GM13976 (cell line): ENCODE measurements at regions not wholly inside any gene's neighbourhood (a gene's known extent, or its start where the extent isn't known, plus 50 kb on each side); places are given as distances from the start of the nearest gene placed in this dataset.

ENCODE experiments used
- DNase-seq: peaks from one replicate; pipeline ENCODE4 v3.0.0; 2012; ENCODE audit warnings: low spot score
- CTCF ChIP-seq: IDR thresholded peaks from 2 replicates; pipeline ENCODE4 v1.5.1; 2012; ENCODE audit warnings: borderline replicate concordance, mild to moderate bottlenecking; ENCODE audit not compliant: insufficient read depth; ENCODE audit errors: extremely low read depth, missing control alignments, control extremely low read depth
- in situ Hi-C: fragments of 300-500 bp; cut with MboI; formaldehyde crosslinking; loops from one replicate; pipeline ENCODE4 v1.12.0; 2022; ENCODE audit warnings: low sequenced_read_pairs, mixed read lengths, inconsistent platforms; ENCODE audit not compliant: unreplicated experiment

GRCh38 chr2:34105006-34105767, 506.1 kb upstream of the FAM98A start:
- no peak for DNase-seq
- in situ Hi-C loops, result no loop called here
- no peak for TF ChIP-seq CTCF

- TF ChIP-seq CTCF, result no peak
- in situ Hi-C loops, result no loop called here
- no peak for DNase-seq
Measured at GRCh38 chr2:34104601-34105000, 505.5 kb upstream of the FAM98A start.

- DNase-seq, result no peak
- no peak for TF ChIP-seq CTCF
- in situ Hi-C loops, result no loop called here
Measured at GRCh38 chr2:34103437-34103836, 504.3 kb upstream of the FAM98A start.

- in situ Hi-C loops, result no loop called here
- no peak for TF ChIP-seq CTCF
- no peak for DNase-seq
Measured at GRCh38 chr2:34102339-34102738, 503.2 kb upstream of the FAM98A start.

- in situ Hi-C loops, result loop anchor here (25.0 kb wide), 1 partner anchor 1313 kb away; no protein-coding TSS in a partner anchor
- no peak for DNase-seq
- TF ChIP-seq CTCF, result no peak
Measured at GRCh38 chr2:34099377-34099776, 500.3 kb upstream of the FAM98A start.

- in situ Hi-C loops, result loop anchor here (25.0 kb wide), 1 partner anchor 1314 kb away; no protein-coding TSS in a partner anchor
- no peak for DNase-seq
- TF ChIP-seq CTCF, result no peak
Measured at GRCh38 chr2:34098256-34098655, 499.2 kb upstream of the FAM98A start.
